UCSD-AML1 (cell line): ENCODE measurements at regions not wholly inside any gene's neighbourhood (a gene's known extent, or its start where the extent isn't known, plus 50 kb on each side); places are given as distances from the start of the nearest gene placed in this dataset.
"Not testable (repeated sequence)": the region's sequence is repeated elsewhere in the genome, so short reads cannot be mapped to it uniquely, and the experiment has no call there.

Experiments
- DNase-seq: peaks from one replicate; lab custom pipeline; 2025; ENCODE audit not compliant: unreplicated experiment; lab: John Stamatoyannopoulos, UW

- DNase-seq: no peak
Measured at GRCh38 chr10:55169493-55169892, 368.5 kb upstream of the PCDH15 start.

GRCh38 chr10:55168343-55168742, 367.3 kb upstream of the PCDH15 start:
- no peak for DNase-seq

- peak; percentile 4 for DNase-seq
Measured at GRCh38 chr10:55163388-55163979, 362.5 kb upstream of the PCDH15 start.

- not testable (repeated sequence) for DNase-seq
Measured at GRCh38 chr10:55162321-55162720, 361.3 kb upstream of the PCDH15 start.

- DNase-seq: no peak
Measured at GRCh38 chr10:55160655-55161283, 359.7 kb upstream of the PCDH15 start.

- DNase-seq: no peak
Measured at GRCh38 chr10:55158633-55159032, 357.6 kb upstream of the PCDH15 start.

- no peak for DNase-seq
Measured at GRCh38 chr10:55146032-55146431, 345.0 kb upstream of the PCDH15 start.

- DNase-seq: no peak
Measured at GRCh38 chr10:55144001-55144400, 343.0 kb upstream of the PCDH15 start.

GRCh38 chr10:55141892-55142291, 340.9 kb upstream of the PCDH15 start:
- no peak for DNase-seq

GRCh38 chr10:55137063-55137462, 336.0 kb upstream of the PCDH15 start:
- DNase-seq: no peak

- DNase-seq: no peak
Measured at GRCh38 chr10:55104738-55105137, 303.7 kb upstream of the PCDH15 start.

GRCh38 chr10:55098452-55098851, 297.4 kb upstream of the PCDH15 start:
- DNase-seq: no peak

- DNase-seq: no peak
Measured at GRCh38 chr10:55091691-55092328, 290.8 kb upstream of the PCDH15 start.

GRCh38 chr10:55078121-55078520, 277.1 kb upstream of the PCDH15 start:
- no peak for DNase-seq

- no peak for DNase-seq
Measured at GRCh38 chr10:55065185-55065584, 264.2 kb upstream of the PCDH15 start.

GRCh38 chr10:55063811-55064210, 262.8 kb upstream of the PCDH15 start:
- no peak for DNase-seq

GRCh38 chr10:55062349-55062748, 261.3 kb upstream of the PCDH15 start:
- no peak for DNase-seq

GRCh38 chr10:55058800-55059199, 257.8 kb upstream of the PCDH15 start:
- no peak for DNase-seq

- DNase-seq: no peak
Measured at GRCh38 chr10:55051515-55051914, 250.5 kb upstream of the PCDH15 start.

- no peak for DNase-seq
Measured at GRCh38 chr10:55048830-55049498, 247.9 kb upstream of the PCDH15 start.

- DNase-seq: no peak
Measured at GRCh38 chr10:55043540-55043939, 242.5 kb upstream of the PCDH15 start.

- no peak for DNase-seq
Measured at GRCh38 chr10:55033061-55033460, 232.0 kb upstream of the PCDH15 start.
